Left lung (tissue), 4 donors: ENCODE measurements at regions not wholly inside any gene's neighbourhood (a gene's known extent, or its start where the extent isn't known, plus 50 kb on each side); places are given as distances from the start of the nearest gene placed in this dataset.

ENCODE experiments used
- ATAC-seq: fragments of 200-7000 bp; cut with Tn5 transposase; one replicate; pipeline ENCODE4 v1.9.1; 2020; ENCODE audit warnings: moderate library complexity
- DNase-seq, 4 donors: peaks; one replicate each; pipeline ENCODE4 v3.0.0-alpha.2; 2013 to 2020
- H3K27ac ChIP-seq, 2 donors: fragments of 200-600 bp; sonication (generic) in 1 of 2; one replicate each; pipeline versions ENCODE4 v1.5.0 to v1.8.0; 2020 to 2021
- H3K27me3 ChIP-seq, 2 donors: fragments of 200-600 bp; sonication (generic) in 1 of 2; one replicate each; pipeline versions ENCODE4 v1.5.0 to v1.8.0; 2020 to 2021
- H3K36me3 ChIP-seq, 2 donors: fragments of 200-600 bp; sonication (generic) in 1 of 2; one replicate each; pipeline versions ENCODE4 v1.5.0 to v1.8.0; 2020 to 2021
- H3K4me1 ChIP-seq, 2 donors: fragments of 200-600 bp; one replicate each; pipeline ENCODE4 v1.8.0; 2021
- H3K4me3 ChIP-seq, 2 donors: fragments of 200-600 bp; sonication (generic) in 1 of 2; one replicate each; pipeline versions ENCODE4 v1.5.0 to v1.8.0; 2020 to 2021; ENCODE audit warnings: mild to moderate bottlenecking in 1 of 2
- H3K9me3 ChIP-seq, 2 donors: fragments of 200-600 bp; sonication (generic) in 1 of 2; one replicate each; pipeline versions ENCODE4 v1.5.0 to v1.8.0; 2020 to 2021
- CTCF ChIP-seq, 2 donors: fragments of 200-600 bp; sonication (generic) in 1 of 2; IDR thresholded peaks; one replicate each; pipeline versions ENCODE4 v1.5.0 to v1.8.0; 2021; ENCODE audit warnings: antibody characterized with exemption in 2 of 2
- intact Hi-C, 2 donors: fragments of 100-400 bp; cut with DNase I; formaldehyde crosslinking; loops; one replicate each; pipeline versions ENCODE4 v1.11.2 to v1.14.2; 2022
- donor health status: DM: no; HTN: yes; CAD: no.
- donor health status: DM: no; HTN: no; CAD: no.

GRCh38 chr14:98598576-98598975, 673.4 kb downstream of the BCL11B start:
- no peak for TF ChIP-seq CTCF (IDR thresholded peaks at IDR 0.05)
- ATAC-seq (no peak), DNase-seq (no peak)
- Histone ChIP-seq H3K36me3 (no peaks in the 10 kb centered on the region), H3K4me3 (no peak overlapping the region), H3K9me3 (peaks cover 0 to 27% of the 10 kb centered on the region in 2 donors), H3K27me3 (no peaks in the 10 kb centered on the region), H3K27ac (no peak overlapping the region), H3K4me1 (no peaks in the 10 kb centered on the region)
- intact Hi-C loops, result no loop called here

GRCh38 chr14:98599082-98599481, 672.9 kb downstream of the BCL11B start:
- ATAC-seq (no peak), DNase-seq (no peak)
- no peaks in the 10 kb centered on the region for H3K4me1 ChIP-seq
- no peaks in the 10 kb centered on the region for H3K27me3 ChIP-seq
- no peaks in the 10 kb centered on the region for H3K36me3 ChIP-seq
- no peak for TF ChIP-seq CTCF (IDR thresholded peaks at IDR 0.05)
- intact Hi-C loops, result no loop called here
- H3K27ac ChIP-seq, result no peak overlapping the region
- peaks cover 0 to 27% of the 10 kb centered on the region in 2 donors for H3K9me3 ChIP-seq
- H3K4me3 ChIP-seq, result no peak overlapping the region

- no peak for TF ChIP-seq CTCF (IDR thresholded peaks at IDR 0.05)
- Histone ChIP-seq H3K4me1 (no peaks in the 10 kb centered on the region), H3K27me3 (no peaks in the 10 kb centered on the region), H3K36me3 (no peaks in the 10 kb centered on the region), H3K4me3 (no peak overlapping the region), H3K27ac (no peak overlapping the region), H3K9me3 (peaks cover 0 to 6% of the 10 kb centered on the region in 2 donors)
- ATAC-seq (no peak), DNase-seq (no peak)
- intact Hi-C loops, result no loop called here
Observed at GRCh38 chr14:98602983-98603382, 669.0 kb downstream of the BCL11B start.

GRCh38 chr14:98605043-98605442, 667.0 kb downstream of the BCL11B start:
- TF ChIP-seq CTCF (IDR thresholded peaks at IDR 0.05), result no peak
- intact Hi-C loops, result no loop called here
- Histone ChIP-seq H3K27me3 (no peaks in the 10 kb centered on the region), H3K27ac (no peak overlapping the region), H3K4me3 (no peak overlapping the region), H3K9me3 (no peaks in the 10 kb centered on the region), H3K36me3 (no peaks in the 10 kb centered on the region), H3K4me1 (no peaks in the 10 kb centered on the region)
- no peak for ATAC-seq
- no peak for DNase-seq

GRCh38 chr14:98606041-98606640, 665.9 kb downstream of the BCL11B start:
- H3K27ac ChIP-seq, result no peak overlapping the region
- no peaks in the 10 kb centered on the region for H3K9me3 ChIP-seq
- no peak for DNase-seq
- no peaks in the 10 kb centered on the region for H3K36me3 ChIP-seq
- H3K4me1 ChIP-seq, result no peaks in the 10 kb centered on the region
- intact Hi-C loops, result no loop called here
- no peak for ATAC-seq
- no peak overlapping the region for H3K4me3 ChIP-seq
- TF ChIP-seq CTCF (IDR thresholded peaks at IDR 0.05), result no peak
- no peaks in the 10 kb centered on the region for H3K27me3 ChIP-seq
